ENCODE measurements at regions not wholly inside any gene's neighbourhood (a gene's known extent, or its start where the extent isn't known, plus 50 kb on each side); places are given as distances from the start of the nearest gene placed in this dataset.

DNA sequence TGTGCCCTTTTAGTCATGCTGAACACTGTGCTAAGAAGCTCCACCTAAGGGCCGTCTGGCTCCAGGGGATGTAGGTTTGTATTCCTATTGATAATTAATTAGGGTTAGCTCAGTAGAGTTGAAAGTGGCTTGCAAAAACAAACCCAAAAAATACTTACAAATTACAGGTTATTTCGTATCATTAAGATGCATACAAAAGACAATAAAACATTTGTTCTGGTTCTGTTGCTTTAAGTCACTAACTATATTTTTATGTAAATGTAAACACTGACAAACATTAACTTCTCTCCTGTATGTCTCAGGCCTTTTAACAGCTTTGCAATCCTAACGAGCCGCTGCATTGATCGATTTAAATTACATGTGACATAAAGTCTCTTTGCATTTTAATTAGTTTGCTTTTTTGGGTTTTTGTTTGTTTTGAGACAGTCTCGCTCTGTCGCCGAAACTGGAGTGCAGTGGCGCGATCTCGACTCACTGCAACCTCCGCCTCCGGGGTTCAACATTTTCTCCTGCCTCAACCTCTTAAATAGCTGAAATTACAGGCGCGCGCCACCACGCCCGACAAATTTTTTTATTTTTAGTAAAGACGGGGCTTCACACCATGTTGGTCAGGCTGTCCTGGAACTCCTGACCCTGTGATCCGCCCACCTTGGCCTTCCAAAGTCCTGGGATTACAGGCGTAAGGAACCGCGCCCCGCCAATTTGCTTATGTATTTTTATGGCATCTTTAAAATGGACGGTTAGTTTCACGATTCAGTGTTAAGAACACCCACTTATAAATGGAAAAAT, 110.9 kb downstream of the HFE start:
- TF ChIP-seq, protein P1, sequence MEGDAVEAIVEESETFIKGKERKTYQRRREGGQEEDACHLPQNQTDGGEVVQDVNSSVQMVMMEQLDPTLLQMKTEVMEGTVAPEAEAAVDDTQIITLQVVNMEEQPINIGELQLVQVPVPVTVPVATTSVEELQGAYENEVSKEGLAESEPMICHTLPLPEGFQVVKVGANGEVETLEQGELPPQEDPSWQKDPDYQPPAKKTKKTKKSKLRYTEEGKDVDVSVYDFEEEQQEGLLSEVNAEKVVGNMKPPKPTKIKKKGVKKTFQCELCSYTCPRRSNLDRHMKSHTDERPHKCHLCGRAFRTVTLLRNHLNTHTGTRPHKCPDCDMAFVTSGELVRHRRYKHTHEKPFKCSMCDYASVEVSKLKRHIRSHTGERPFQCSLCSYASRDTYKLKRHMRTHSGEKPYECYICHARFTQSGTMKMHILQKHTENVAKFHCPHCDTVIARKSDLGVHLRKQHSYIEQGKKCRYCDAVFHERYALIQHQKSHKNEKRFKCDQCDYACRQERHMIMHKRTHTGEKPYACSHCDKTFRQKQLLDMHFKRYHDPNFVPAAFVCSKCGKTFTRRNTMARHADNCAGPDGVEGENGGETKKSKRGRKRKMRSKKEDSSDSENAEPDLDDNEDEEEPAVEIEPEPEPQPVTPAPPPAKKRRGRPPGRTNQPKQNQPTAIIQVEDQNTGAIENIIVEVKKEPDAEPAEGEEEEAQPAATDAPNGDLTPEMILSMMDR (conservative IDR thresholded peaks at IDR 0.05; ENCODE audit: low read depth in 2 of 2): no peak
- TF ChIP-seq EZH2 (IDR thresholded peaks at IDR 0.05; ENCODE audit: low read depth, unreplicated experiment) (no peak), POLR2AphosphoS5 (IDR thresholded peaks at IDR 0.05; ENCODE audit: low read depth) (no peak; the same call in 1 of the 2 replicates), EZH2phosphoT487 (IDR thresholded peaks at IDR 0.05; ENCODE audit: unreplicated experiment) (no peak), STAT1 (IDR thresholded peaks at IDR 0.05; ENCODE audit: unreplicated experiment) (no peak), NANOG (IDR thresholded peaks at IDR 0.05; ENCODE audit: borderline replicate concordance) (no peak), CREB1 (CRISPR knock-in tag; IDR thresholded peaks at IDR 0.05; ENCODE audit: low read depth) (no peak), JUNB (IDR thresholded peaks at IDR 0.05; ENCODE audit: unreplicated experiment) (no peak)
- TF ChIP-seq, protein P2, sequence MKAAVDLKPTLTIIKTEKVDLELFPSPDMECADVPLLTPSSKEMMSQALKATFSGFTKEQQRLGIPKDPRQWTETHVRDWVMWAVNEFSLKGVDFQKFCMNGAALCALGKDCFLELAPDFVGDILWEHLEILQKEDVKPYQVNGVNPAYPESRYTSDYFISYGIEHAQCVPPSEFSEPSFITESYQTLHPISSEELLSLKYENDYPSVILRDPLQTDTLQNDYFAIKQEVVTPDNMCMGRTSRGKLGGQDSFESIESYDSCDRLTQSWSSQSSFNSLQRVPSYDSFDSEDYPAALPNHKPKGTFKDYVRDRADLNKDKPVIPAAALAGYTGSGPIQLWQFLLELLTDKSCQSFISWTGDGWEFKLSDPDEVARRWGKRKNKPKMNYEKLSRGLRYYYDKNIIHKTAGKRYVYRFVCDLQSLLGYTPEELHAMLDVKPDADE (IDR thresholded peaks at IDR 0.05): no peak
- TF ChIP-seq, protein P3, sequence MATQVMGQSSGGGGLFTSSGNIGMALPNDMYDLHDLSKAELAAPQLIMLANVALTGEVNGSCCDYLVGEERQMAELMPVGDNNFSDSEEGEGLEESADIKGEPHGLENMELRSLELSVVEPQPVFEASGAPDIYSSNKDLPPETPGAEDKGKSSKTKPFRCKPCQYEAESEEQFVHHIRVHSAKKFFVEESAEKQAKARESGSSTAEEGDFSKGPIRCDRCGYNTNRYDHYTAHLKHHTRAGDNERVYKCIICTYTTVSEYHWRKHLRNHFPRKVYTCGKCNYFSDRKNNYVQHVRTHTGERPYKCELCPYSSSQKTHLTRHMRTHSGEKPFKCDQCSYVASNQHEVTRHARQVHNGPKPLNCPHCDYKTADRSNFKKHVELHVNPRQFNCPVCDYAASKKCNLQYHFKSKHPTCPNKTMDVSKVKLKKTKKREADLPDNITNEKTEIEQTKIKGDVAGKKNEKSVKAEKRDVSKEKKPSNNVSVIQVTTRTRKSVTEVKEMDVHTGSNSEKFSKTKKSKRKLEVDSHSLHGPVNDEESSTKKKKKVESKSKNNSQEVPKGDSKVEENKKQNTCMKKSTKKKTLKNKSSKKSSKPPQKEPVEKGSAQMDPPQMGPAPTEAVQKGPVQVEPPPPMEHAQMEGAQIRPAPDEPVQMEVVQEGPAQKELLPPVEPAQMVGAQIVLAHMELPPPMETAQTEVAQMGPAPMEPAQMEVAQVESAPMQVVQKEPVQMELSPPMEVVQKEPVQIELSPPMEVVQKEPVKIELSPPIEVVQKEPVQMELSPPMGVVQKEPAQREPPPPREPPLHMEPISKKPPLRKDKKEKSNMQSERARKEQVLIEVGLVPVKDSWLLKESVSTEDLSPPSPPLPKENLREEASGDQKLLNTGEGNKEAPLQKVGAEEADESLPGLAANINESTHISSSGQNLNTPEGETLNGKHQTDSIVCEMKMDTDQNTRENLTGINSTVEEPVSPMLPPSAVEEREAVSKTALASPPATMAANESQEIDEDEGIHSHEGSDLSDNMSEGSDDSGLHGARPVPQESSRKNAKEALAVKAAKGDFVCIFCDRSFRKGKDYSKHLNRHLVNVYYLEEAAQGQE (IDR thresholded peaks at IDR 0.05; ENCODE audit: unreplicated experiment): no peak
